GM12865 (cell line): ENCODE measurements at regions not wholly inside any gene's neighbourhood (a gene's known extent, or its start where the extent isn't known, plus 50 kb on each side); places are given as distances from the start of the nearest gene placed in this dataset.

ENCODE experiments used
- DNase-seq: peaks from one replicate; pipeline ENCODE4 v3.0.0; 2010; ENCODE audit warnings: low read depth
- H3K4me3 ChIP-seq: 2 replicates; pipeline ENCODE4 v1.5.1; 2011; ENCODE audit warnings: mild to moderate bottlenecking, low read depth, low read length, control low read depth
- TF ChIP-seq, protein P1 (sequence below): IDR thresholded peaks from 2 replicates; pipeline ENCODE4 v1.5.1; 2011; ENCODE audit warnings: low read length, control low read depth, low read depth, inconsistent platforms; ENCODE audit not compliant: insufficient read depth; ENCODE audit errors: missing control alignments

DNA sequence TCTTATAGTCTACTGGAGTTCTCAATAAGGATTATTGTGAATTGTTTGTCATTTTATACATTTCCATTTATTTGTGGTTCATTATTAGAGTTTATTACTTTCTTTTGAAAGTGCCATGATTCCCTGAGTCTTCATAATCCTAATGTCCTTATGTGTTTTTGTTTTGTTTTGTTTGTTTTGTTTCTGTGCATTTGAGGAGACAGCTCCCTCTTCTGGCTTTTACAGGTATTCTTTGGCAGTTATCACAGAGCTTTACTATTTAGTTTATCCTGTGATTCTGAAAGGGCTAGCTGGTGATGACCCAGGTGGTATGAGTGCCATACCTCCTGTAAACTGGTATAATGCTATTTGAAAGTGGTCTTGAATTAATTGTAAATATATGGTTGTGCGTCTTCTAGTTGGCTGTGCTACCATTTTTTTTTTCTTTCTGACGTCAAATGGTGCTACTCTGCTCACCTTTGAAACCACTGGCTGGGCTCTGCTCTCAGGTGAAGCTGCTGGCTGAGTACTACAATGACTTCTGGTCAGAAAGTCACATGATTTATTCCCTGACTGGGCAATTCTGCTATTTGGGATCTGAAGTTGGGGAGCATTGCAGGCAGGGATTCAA is 751.2 kb downstream of the JRKL start:
- TF ChIP-seq, protein P1, sequence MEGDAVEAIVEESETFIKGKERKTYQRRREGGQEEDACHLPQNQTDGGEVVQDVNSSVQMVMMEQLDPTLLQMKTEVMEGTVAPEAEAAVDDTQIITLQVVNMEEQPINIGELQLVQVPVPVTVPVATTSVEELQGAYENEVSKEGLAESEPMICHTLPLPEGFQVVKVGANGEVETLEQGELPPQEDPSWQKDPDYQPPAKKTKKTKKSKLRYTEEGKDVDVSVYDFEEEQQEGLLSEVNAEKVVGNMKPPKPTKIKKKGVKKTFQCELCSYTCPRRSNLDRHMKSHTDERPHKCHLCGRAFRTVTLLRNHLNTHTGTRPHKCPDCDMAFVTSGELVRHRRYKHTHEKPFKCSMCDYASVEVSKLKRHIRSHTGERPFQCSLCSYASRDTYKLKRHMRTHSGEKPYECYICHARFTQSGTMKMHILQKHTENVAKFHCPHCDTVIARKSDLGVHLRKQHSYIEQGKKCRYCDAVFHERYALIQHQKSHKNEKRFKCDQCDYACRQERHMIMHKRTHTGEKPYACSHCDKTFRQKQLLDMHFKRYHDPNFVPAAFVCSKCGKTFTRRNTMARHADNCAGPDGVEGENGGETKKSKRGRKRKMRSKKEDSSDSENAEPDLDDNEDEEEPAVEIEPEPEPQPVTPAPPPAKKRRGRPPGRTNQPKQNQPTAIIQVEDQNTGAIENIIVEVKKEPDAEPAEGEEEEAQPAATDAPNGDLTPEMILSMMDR = peak; percentile 53
- peak; percentile 34 for DNase-seq
- H3K4me3 ChIP-seq = no peak overlapping the region

DNA sequence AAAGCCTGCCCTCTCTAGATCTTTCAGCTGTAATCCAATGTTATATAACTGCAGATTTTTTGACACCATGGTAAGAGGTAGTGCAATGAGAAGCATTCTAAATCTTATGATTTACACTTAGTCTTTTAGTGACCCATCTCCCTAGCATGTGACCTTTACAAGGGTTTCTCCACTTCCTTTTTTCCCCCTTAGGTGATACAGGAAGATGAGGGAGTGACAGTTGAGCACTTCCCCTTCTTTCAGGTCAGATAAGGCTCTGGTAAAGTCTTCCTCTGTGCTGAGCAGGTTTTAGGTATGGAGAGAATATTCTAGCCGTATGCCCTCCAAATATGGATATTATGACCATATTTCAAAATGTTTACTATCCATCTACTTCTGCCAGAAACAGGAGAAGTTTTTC is 753.6 kb downstream of the JRKL start:
- no peak for DNase-seq
- TF ChIP-seq, protein P1 = no peak
- no peak overlapping the region for H3K4me3 ChIP-seq

DNA sequence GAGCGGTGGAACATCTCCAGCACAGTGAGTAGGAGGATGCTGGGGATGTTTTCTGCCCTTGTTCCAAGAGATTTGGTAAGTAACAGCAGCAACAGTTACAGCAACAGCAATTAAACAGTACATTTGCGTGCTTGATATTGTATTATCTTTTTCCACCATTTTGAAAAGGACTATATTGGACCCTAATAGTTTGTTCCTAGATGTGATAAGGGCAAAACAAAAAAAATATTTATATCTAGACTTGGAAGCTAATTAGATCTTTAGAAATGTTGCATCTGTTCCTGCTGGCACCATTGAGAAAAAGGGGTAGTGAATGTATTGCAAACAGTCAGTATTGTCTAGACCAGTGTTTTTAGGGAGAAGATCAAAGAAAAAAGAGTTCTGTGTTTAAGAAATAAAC is 759.9 kb downstream of the JRKL start:
- TF ChIP-seq, protein P1 = no peak

GRCh38 chr11:97157221-97157740 is 767.5 kb downstream of the JRKL start:
- no peak for DNase-seq
- H3K4me3 ChIP-seq = no peak overlapping the region
- TF ChIP-seq, protein P1 = no peak

More for the DNA sequence above, 759.9 kb downstream of the JRKL start:
- no peak for DNase-seq
- no peak overlapping the region for H3K4me3 ChIP-seq

- H3K4me3 ChIP-seq = no peak overlapping the region
- no peak for DNase-seq
- TF ChIP-seq, protein P1 = no peak
Measured at GRCh38 chr11:97158243-97158642, 768.4 kb downstream of the JRKL start.

GRCh38 chr11:97163631-97164191 is 773.9 kb downstream of the JRKL start:
- no peak overlapping the region for H3K4me3 ChIP-seq
- TF ChIP-seq, protein P1 = no peak
- DNase-seq = no peak
